ENCODE measurements at regions not wholly inside any gene's neighbourhood (a gene's known extent, or its start where the extent isn't known, plus 50 kb on each side); places are given as distances from the start of the nearest gene placed in this dataset.

- TF ChIP-seq CTCF (IDR thresholded peaks at IDR 0.05; ENCODE audit: low read length) (no peak), EZH2 (IDR thresholded peaks at IDR 0.05; ENCODE audit: borderline replicate concordance, low read length) (no peak)
- no peak overlapping the region for H3K27ac ChIP-seq (ENCODE audit: low read depth, low read length, poor library complexity, severe bottlenecking)
- no peak overlapping the region for H2AFZ ChIP-seq (ENCODE audit: low read length)
- no peaks in the 10 kb centered on the region for H4K20me1 ChIP-seq (ENCODE audit: insufficient read depth, low read length)
- H3K9me2 ChIP-seq (ENCODE audit: low read depth, low read length) = no peaks in the 10 kb centered on the region
- H3K9me3 ChIP-seq (ENCODE audit: low read length) = no peaks in the 10 kb centered on the region
- no peaks in the 10 kb centered on the region for H3K79me2 ChIP-seq (ENCODE audit: insufficient read depth, low read length)
- H3K36me3 ChIP-seq (ENCODE audit: insufficient read depth, low read length) = no peaks in the 10 kb centered on the region
- H3K27me3 ChIP-seq (ENCODE audit: insufficient read depth, low read length) = no peaks in the 10 kb centered on the region
- no peak overlapping the region for H3K4me3 ChIP-seq (ENCODE audit: low read depth, low read length, poor library complexity, severe bottlenecking)
- H3K9ac ChIP-seq (ENCODE audit: low read length) = no peak overlapping the region
- H3F3A ChIP-seq (ENCODE audit: insufficient read depth, low read length) = no peaks in the 10 kb centered on the region
- H3K4me2 ChIP-seq (ENCODE audit: low read length) = no peak overlapping the region
- H3K4me1 ChIP-seq (ENCODE audit: insufficient read depth, low read length, severe bottlenecking) = no peaks in the 10 kb centered on the region
Measured at GRCh38 chr1:78715181-78715661, 65.6 kb downstream of the IFI44 start.

GRCh38 chr1:78716186-78716585 is 66.6 kb downstream of the IFI44 start:
- Histone ChIP-seq H4K20me1 (ENCODE audit: insufficient read depth, low read length) (no peaks in the 10 kb centered on the region), H3F3A (ENCODE audit: insufficient read depth, low read length) (no peaks in the 10 kb centered on the region), H3K27ac (ENCODE audit: low read depth, low read length, poor library complexity, severe bottlenecking) (no peak overlapping the region), H3K9me3 (ENCODE audit: low read length) (no peaks in the 10 kb centered on the region), H3K4me2 (ENCODE audit: low read length) (no peak overlapping the region), H3K4me1 (ENCODE audit: insufficient read depth, low read length, severe bottlenecking) (no peaks in the 10 kb centered on the region), H3K79me2 (ENCODE audit: insufficient read depth, low read length) (no peaks in the 10 kb centered on the region), H3K9ac (ENCODE audit: low read length) (no peak overlapping the region), H3K9me2 (ENCODE audit: low read depth, low read length) (no peaks in the 10 kb centered on the region), H3K27me3 (ENCODE audit: insufficient read depth, low read length) (no peaks in the 10 kb centered on the region), H3K36me3 (ENCODE audit: insufficient read depth, low read length) (no peaks in the 10 kb centered on the region), H3K4me3 (ENCODE audit: low read depth, low read length, poor library complexity, severe bottlenecking) (no peak overlapping the region), H2AFZ (ENCODE audit: low read length) (no peak overlapping the region)
- no peak for TF ChIP-seq EZH2 (IDR thresholded peaks at IDR 0.05; ENCODE audit: borderline replicate concordance, low read length)
- TF ChIP-seq CTCF (IDR thresholded peaks at IDR 0.05; ENCODE audit: low read length) = no peak

GRCh38 chr1:78718566-78718965 is 68.9 kb downstream of the IFI44 start:
- Histone ChIP-seq H3K9me3 (ENCODE audit: low read length) (no peaks in the 10 kb centered on the region), H3K79me2 (ENCODE audit: insufficient read depth, low read length) (no peaks in the 10 kb centered on the region), H3K4me2 (ENCODE audit: low read length) (no peak overlapping the region), H3K4me3 (ENCODE audit: low read depth, low read length, poor library complexity, severe bottlenecking) (no peak overlapping the region), H3K9ac (ENCODE audit: low read length) (no peak overlapping the region), H3F3A (ENCODE audit: insufficient read depth, low read length) (no peaks in the 10 kb centered on the region), H2AFZ (ENCODE audit: low read length) (no peak overlapping the region), H3K9me2 (ENCODE audit: low read depth, low read length) (no peaks in the 10 kb centered on the region), H3K36me3 (ENCODE audit: insufficient read depth, low read length) (no peaks in the 10 kb centered on the region), H3K27me3 (ENCODE audit: insufficient read depth, low read length) (no peaks in the 10 kb centered on the region), H3K4me1 (ENCODE audit: insufficient read depth, low read length, severe bottlenecking) (no peaks in the 10 kb centered on the region), H3K27ac (ENCODE audit: low read depth, low read length, poor library complexity, severe bottlenecking) (no peak overlapping the region), H4K20me1 (ENCODE audit: insufficient read depth, low read length) (no peaks in the 10 kb centered on the region)
- TF ChIP-seq CTCF (IDR thresholded peaks at IDR 0.05; ENCODE audit: low read length) (no peak), EZH2 (IDR thresholded peaks at IDR 0.05; ENCODE audit: borderline replicate concordance, low read length) (no peak)
